CD4-positive, alpha-beta T cell treated with Interleukin-1 beta for 1 hour (primary cell): ENCODE measurements at regions not wholly inside any gene's neighbourhood (a gene's known extent, or its start where the extent isn't known, plus 50 kb on each side); places are given as distances from the start of the nearest gene placed in this dataset.
A peak's percentile ranks its signal among the peaks of the same experiment; 100 is the strongest.

Experiments used
- DNase-seq, 2 donors: peaks; one replicate each; pipeline ENCODE4 v3.0.0-alpha.2; 2020 to 2022

GRCh38 chr10:83678850-83679249, 460.5 kb upstream of the GHITM start:
- no peak for DNase-seq

GRCh38 chr10:83680470-83680891, 458.8 kb upstream of the GHITM start:
- DNase-seq = peak; percentile 1 to 22

GRCh38 chr10:83682414-83682813, 456.9 kb upstream of the GHITM start:
- no peak for DNase-seq

GRCh38 chr10:83685458-83685857, 453.9 kb upstream of the GHITM start:
- no peak for DNase-seq

GRCh38 chr10:83691791-83692596, 447.3 kb upstream of the GHITM start:
- no peak for DNase-seq

- DNase-seq = no peak
Measured at GRCh38 chr10:83698899-83699298, 440.4 kb upstream of the GHITM start.

- DNase-seq = no peak
Measured at GRCh38 chr10:83701799-83702198, 437.5 kb upstream of the GHITM start.

GRCh38 chr10:83702731-83703130, 436.6 kb upstream of the GHITM start:
- DNase-seq = no peak

- no peak for DNase-seq
Measured at GRCh38 chr10:83706120-83706519, 433.2 kb upstream of the GHITM start.

GRCh38 chr10:83706952-83707582, 432.2 kb upstream of the GHITM start:
- DNase-seq = no peak

- no peak for DNase-seq
Measured at GRCh38 chr10:83713423-83713822, 425.9 kb upstream of the GHITM start.

GRCh38 chr10:83723080-83723479, 416.2 kb upstream of the GHITM start:
- DNase-seq = no peak

GRCh38 chr10:83724471-83725241, 414.7 kb upstream of the GHITM start:
- no peak for DNase-seq

GRCh38 chr10:83725567-83725966, 413.7 kb upstream of the GHITM start:
- DNase-seq = no peak

- DNase-seq = no peak
Measured at GRCh38 chr10:83734278-83734677, 405.0 kb upstream of the GHITM start.

GRCh38 chr10:83736008-83736407, 403.3 kb upstream of the GHITM start:
- DNase-seq = no peak

- DNase-seq = no peak
Measured at GRCh38 chr10:83750604-83751003, 388.7 kb upstream of the GHITM start.

GRCh38 chr10:83753490-83753889, 385.8 kb upstream of the GHITM start:
- DNase-seq = no peak

- no peak for DNase-seq
Measured at GRCh38 chr10:83754857-83755256, 384.5 kb upstream of the GHITM start.

- no peak for DNase-seq
Measured at GRCh38 chr10:83760142-83760541, 379.2 kb upstream of the GHITM start.

GRCh38 chr10:83764666-83765065, 374.6 kb upstream of the GHITM start:
- no peak for DNase-seq

GRCh38 chr10:83765731-83766130, 373.6 kb upstream of the GHITM start:
- DNase-seq = no peak

- DNase-seq = no peak
Measured at GRCh38 chr10:83769281-83769820, 370.0 kb upstream of the GHITM start.
